Keratinocyte (primary cell): ENCODE measurements at regions not wholly inside any gene's neighbourhood (a gene's known extent, or its start where the extent isn't known, plus 50 kb on each side); places are given as distances from the start of the nearest gene placed in this dataset.

Source experiments
- DNase-seq: peaks from one replicate; pipeline ENCODE4 v3.0.0-alpha.2; 2011; ENCODE audit warnings: low read depth, missing footprints, low spot score
- FAIRE-seq: peaks from 2 replicates; lab custom pipeline; 2011; peaks lifted over from hg19 to GRCh38; lab: Jason Lieb, UNC
- H2AFZ ChIP-seq: 2 replicates; pipeline ENCODE4 v1.6.0; 2012; ENCODE audit warnings: low read length, control low read depth, inconsistent platforms; ENCODE audit not compliant: control insufficient read depth
- H3K27ac ChIP-seq: 2 replicates; pipeline ENCODE4 v1.5.1; 2011; ENCODE audit warnings: low read length; ENCODE audit not compliant: control insufficient read depth, insufficient read depth
- H3K27me3 ChIP-seq: 3 replicates; pipeline ENCODE4 v1.6.0; 2011; ENCODE audit warnings: low read length; ENCODE audit not compliant: control insufficient read depth, insufficient read depth; ENCODE audit errors: extremely low read depth
- H3K36me3 ChIP-seq, 2 experiments: 2 replicates in 1 of 2; 3 replicates in 1 of 2; pipeline ENCODE4 v1.5.1; 2011; ENCODE audit warnings: low read length in 2 of 2, mild to moderate bottlenecking in 1 of 2; ENCODE audit not compliant: control insufficient read depth in 2 of 2, insufficient read depth in 2 of 2; ENCODE audit errors: extremely low read depth in 1 of 2
- H3K4me1 ChIP-seq: 3 replicates; pipeline ENCODE4 v1.5.1; 2011; ENCODE audit warnings: low read length; ENCODE audit not compliant: control insufficient read depth, insufficient read depth; ENCODE audit errors: extremely low read depth
- H3K4me2 ChIP-seq: 3 replicates; pipeline ENCODE4 v1.6.0; 2011; ENCODE audit warnings: low read depth, low read length; ENCODE audit not compliant: control insufficient read depth, insufficient read depth; ENCODE audit errors: extremely low read depth
- H3K4me3 ChIP-seq, 3 experiments: fragments of 200-600 bp in 1 of 3; sonication (generic) in 1 of 3; 2 replicates in 2 of 3; 3 replicates in 1 of 3; pipeline ENCODE4 v1.5.1; 2011 to 2016; ENCODE audit warnings: low read length in 3 of 3, mild to moderate bottlenecking in 3 of 3, control low read depth in 2 of 3, inconsistent platforms in 1 of 3, low read depth in 1 of 3, mixed read lengths in 1 of 3, mixed run types in 1 of 3, moderate library complexity in 1 of 3; ENCODE audit not compliant: control insufficient read depth in 2 of 3, insufficient read depth in 2 of 3; ENCODE audit errors: extremely low read depth in 1 of 3
- H3K79me2 ChIP-seq: 2 replicates; pipeline ENCODE4 v1.6.0; 2012; ENCODE audit warnings: low read length; ENCODE audit not compliant: control insufficient read depth, insufficient read depth
- H3K9ac ChIP-seq: 3 replicates; pipeline ENCODE4 v1.6.0; 2011; ENCODE audit warnings: low read length; ENCODE audit not compliant: control insufficient read depth, insufficient read depth; ENCODE audit errors: extremely low read depth
- H3K9me1 ChIP-seq: 3 replicates; pipeline ENCODE4 v1.6.0; 2011; ENCODE audit warnings: low read length; ENCODE audit not compliant: control insufficient read depth, insufficient read depth; ENCODE audit errors: extremely low read depth
- H3K9me3 ChIP-seq: 2 replicates; pipeline ENCODE4 v1.5.1; 2012; ENCODE audit warnings: low read depth, low read length; ENCODE audit not compliant: control insufficient read depth
- H4K20me1 ChIP-seq: 3 replicates; pipeline ENCODE4 v1.6.0; 2011; ENCODE audit warnings: low read length; ENCODE audit not compliant: control insufficient read depth, insufficient read depth; ENCODE audit errors: extremely low read depth
- CTCF ChIP-seq, 3 experiments: IDR thresholded peaks in 1 of 3; conservative IDR thresholded peaks in 1 of 3; optimal IDR thresholded peaks in 1 of 3; 2 replicates in 2 of 3; 3 replicates in 1 of 3; pipeline versions ENCODE3 to v1.5.1; 2011; ENCODE audit warnings: low read length in 3 of 3, mild to moderate bottlenecking in 3 of 3, moderate library complexity in 2 of 3, control low read depth in 1 of 3, inconsistent platforms in 1 of 3; ENCODE audit not compliant: insufficient read depth in 2 of 3; ENCODE audit errors: extremely low read depth in 1 of 3
- EZH2 ChIP-seq: IDR thresholded peaks from one replicate; pipeline ENCODE4 v1.6.1; 2012; ENCODE audit warnings: inconsistent platforms, mild to moderate bottlenecking, low read length, moderate library complexity
- dilution Hi-C: fragments of 300-500 bp; cut with MboI; formaldehyde crosslinking; loops from one replicate; pipeline ENCODE4 v1.7.0; 2020; ENCODE audit warnings: low sequenced_read_pairs; ENCODE audit not compliant: extremely low pct_ligation_motif_present

- no peak overlapping the region for H3K9ac ChIP-seq
- H3K27me3 ChIP-seq, result no peaks in the 10 kb centered on the region
- TF ChIP-seq CTCF (optimal IDR thresholded peaks at IDR 0.05 in 1 of 3, IDR thresholded peaks at IDR 0.05 in 1 of 3, conservative IDR thresholded peaks at IDR 0.05 in 1 of 3; ENCODE audit: extremely low read depth in 1 of 3, insufficient read depth in 2 of 3, low read length in 3 of 3) (no peak), EZH2 (no peak)
- peaks cover 11% of the 10 kb centered on the region for H3K9me3 ChIP-seq
- no peaks in the 10 kb centered on the region for H3K9me1 ChIP-seq
- dilution Hi-C loops, result no loop called here
- H3K27ac ChIP-seq, result no peak overlapping the region
- no peaks in the 10 kb centered on the region for H3K79me2 ChIP-seq
- no peaks in the 10 kb centered on the region for H3K36me3 ChIP-seq
- H3K4me1 ChIP-seq, result no peaks in the 10 kb centered on the region
- no peaks in the 10 kb centered on the region for H4K20me1 ChIP-seq
- H3K4me2 ChIP-seq, result no peak overlapping the region
- DNase-seq (no peak), FAIRE-seq (no peak)
- H2AFZ ChIP-seq, result no peak overlapping the region
- no peak overlapping the region for H3K4me3 ChIP-seq
Measured at GRCh38 chr22:48382197-48382596, 1445.5 kb downstream of the BRD1 start.

GRCh38 chr22:48380016-48380665 lies 1447.5 kb downstream of the BRD1 start:
- no peak overlapping the region for H3K27ac ChIP-seq
- dilution Hi-C loops, result no loop called here
- no peak for DNase-seq
- H3K4me3 ChIP-seq, result no peak overlapping the region
- H3K27me3 ChIP-seq, result no peaks in the 10 kb centered on the region
- no peaks in the 10 kb centered on the region for H3K4me1 ChIP-seq
- no peak overlapping the region for H3K9ac ChIP-seq
- peaks cover 14% of the 10 kb centered on the region for H3K9me3 ChIP-seq
- H2AFZ ChIP-seq, result no peak overlapping the region
- H3K79me2 ChIP-seq, result no peaks in the 10 kb centered on the region
- no peak for TF ChIP-seq EZH2
- no peak for TF ChIP-seq CTCF (optimal IDR thresholded peaks at IDR 0.05 in 1 of 3, IDR thresholded peaks at IDR 0.05 in 1 of 3, conservative IDR thresholded peaks at IDR 0.05 in 1 of 3; ENCODE audit: extremely low read depth in 1 of 3, insufficient read depth in 2 of 3, low read length in 3 of 3)
- FAIRE-seq, result no peak
- no peaks in the 10 kb centered on the region for H3K36me3 ChIP-seq
- H3K4me2 ChIP-seq, result no peak overlapping the region
- no peaks in the 10 kb centered on the region for H3K9me1 ChIP-seq
- H4K20me1 ChIP-seq, result no peaks in the 10 kb centered on the region
